ENCODE measurements at regions not wholly inside any gene's neighbourhood (a gene's known extent, or its start where the extent isn't known, plus 50 kb on each side); places are given as distances from the start of the nearest gene placed in this dataset.

DNA sequence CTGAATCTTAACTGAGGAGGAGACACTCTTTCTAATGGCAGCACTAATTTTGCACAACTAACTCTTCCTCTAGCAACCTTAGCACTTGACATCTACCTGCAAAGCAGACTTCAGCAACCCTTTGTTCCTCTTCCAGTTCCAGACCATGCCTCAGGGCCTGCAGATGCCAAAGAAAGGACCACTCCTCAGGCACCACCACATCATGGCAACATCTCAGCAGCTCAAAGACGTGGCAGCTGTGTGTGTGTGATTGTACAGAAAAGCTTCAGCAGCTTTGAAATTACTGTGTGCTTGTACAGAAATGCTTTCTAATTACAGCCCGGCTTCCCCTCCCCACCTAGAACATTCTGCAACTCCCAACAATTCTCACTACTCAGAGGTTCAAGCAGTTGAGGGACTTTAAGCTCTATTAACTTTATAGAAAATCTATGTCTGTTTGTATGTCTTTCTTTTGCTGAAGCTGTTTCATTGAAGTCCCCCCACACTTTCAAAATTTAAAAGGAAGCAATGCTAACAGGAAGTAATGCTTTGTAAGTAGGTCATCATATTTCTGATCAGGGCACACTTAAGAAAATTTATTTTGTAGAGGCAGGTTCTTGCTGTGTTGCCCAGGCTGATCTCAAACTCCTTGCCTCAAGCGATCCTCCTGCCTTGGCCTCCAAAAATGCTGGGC lies 115.2 kb downstream of the CD47 start:
- Histone ChIP-seq H3K36me3 (ENCODE audit: insufficient read depth, low read length) (no peaks in the 10 kb centered on the region), H3K79me2 (ENCODE audit: insufficient read depth, low read length) (no peaks in the 10 kb centered on the region), H3K27ac (ENCODE audit: low read depth, low read length) (no peak overlapping the region), H3K4me2 (ENCODE audit: insufficient read depth, low read length) (no peak overlapping the region), H3K4me1 (ENCODE audit: insufficient read depth, low read length) (no peaks in the 10 kb centered on the region), H3K27me3 (ENCODE audit: insufficient read depth, low read length) (no peaks in the 10 kb centered on the region), H4K20me1 (ENCODE audit: insufficient read depth, low read length) (no peaks in the 10 kb centered on the region), H3K4me3 (ENCODE audit: insufficient read depth, low read length) (no peak overlapping the region), H3K9me3 (ENCODE audit: low read depth, low read length) (no peaks in the 10 kb centered on the region), H2AFZ (ENCODE audit: low read length) (no peak overlapping the region)
- no peak for DNase-seq (ENCODE audit: insufficient read length, low spot score, missing footprints)
- TF ChIP-seq, protein P1, sequence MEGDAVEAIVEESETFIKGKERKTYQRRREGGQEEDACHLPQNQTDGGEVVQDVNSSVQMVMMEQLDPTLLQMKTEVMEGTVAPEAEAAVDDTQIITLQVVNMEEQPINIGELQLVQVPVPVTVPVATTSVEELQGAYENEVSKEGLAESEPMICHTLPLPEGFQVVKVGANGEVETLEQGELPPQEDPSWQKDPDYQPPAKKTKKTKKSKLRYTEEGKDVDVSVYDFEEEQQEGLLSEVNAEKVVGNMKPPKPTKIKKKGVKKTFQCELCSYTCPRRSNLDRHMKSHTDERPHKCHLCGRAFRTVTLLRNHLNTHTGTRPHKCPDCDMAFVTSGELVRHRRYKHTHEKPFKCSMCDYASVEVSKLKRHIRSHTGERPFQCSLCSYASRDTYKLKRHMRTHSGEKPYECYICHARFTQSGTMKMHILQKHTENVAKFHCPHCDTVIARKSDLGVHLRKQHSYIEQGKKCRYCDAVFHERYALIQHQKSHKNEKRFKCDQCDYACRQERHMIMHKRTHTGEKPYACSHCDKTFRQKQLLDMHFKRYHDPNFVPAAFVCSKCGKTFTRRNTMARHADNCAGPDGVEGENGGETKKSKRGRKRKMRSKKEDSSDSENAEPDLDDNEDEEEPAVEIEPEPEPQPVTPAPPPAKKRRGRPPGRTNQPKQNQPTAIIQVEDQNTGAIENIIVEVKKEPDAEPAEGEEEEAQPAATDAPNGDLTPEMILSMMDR (IDR thresholded peaks at IDR 0.05; ENCODE audit: extremely low read depth, low read depth, low read length) = no peak

DNA sequence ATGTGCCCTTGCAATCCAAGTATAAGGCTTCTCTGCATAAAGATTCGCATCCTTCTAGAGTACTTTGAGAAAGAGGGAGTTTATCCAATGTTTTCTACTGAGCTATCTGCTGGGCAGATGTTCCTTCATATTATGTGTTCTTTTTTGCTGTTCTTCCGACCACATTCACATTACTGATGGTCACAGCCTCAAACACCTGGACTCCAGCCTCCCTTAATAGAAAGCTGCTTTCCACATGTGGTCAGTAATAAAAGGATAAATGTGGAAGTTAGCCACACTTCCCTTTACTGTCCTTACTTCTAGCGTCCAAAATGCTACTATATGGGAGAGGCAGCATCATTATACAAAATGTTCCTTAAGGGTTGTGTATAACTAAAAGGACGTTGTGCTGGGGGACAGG lies 116.9 kb downstream of the CD47 start:
- DNase-seq (ENCODE audit: insufficient read length, low spot score, missing footprints) = no peak
- no peak overlapping the region for H3K4me3 ChIP-seq (ENCODE audit: insufficient read depth, low read length)
- no peaks in the 10 kb centered on the region for H3K27me3 ChIP-seq (ENCODE audit: insufficient read depth, low read length)
- H4K20me1 ChIP-seq (ENCODE audit: insufficient read depth, low read length) = no peaks in the 10 kb centered on the region
- H2AFZ ChIP-seq (ENCODE audit: low read length) = no peak overlapping the region
- H3K79me2 ChIP-seq (ENCODE audit: insufficient read depth, low read length) = no peaks in the 10 kb centered on the region
- TF ChIP-seq, protein P1 (IDR thresholded peaks at IDR 0.05; ENCODE audit: extremely low read depth, low read depth, low read length) = no peak
- H3K4me2 ChIP-seq (ENCODE audit: insufficient read depth, low read length) = no peak overlapping the region
- peaks cover 7% of the 10 kb centered on the region for H3K4me1 ChIP-seq (ENCODE audit: insufficient read depth, low read length)
- no peaks in the 10 kb centered on the region for H3K9me3 ChIP-seq (ENCODE audit: low read depth, low read length)
- H3K36me3 ChIP-seq (ENCODE audit: insufficient read depth, low read length) = no peaks in the 10 kb centered on the region
- no peak overlapping the region for H3K27ac ChIP-seq (ENCODE audit: low read depth, low read length)

DNA sequence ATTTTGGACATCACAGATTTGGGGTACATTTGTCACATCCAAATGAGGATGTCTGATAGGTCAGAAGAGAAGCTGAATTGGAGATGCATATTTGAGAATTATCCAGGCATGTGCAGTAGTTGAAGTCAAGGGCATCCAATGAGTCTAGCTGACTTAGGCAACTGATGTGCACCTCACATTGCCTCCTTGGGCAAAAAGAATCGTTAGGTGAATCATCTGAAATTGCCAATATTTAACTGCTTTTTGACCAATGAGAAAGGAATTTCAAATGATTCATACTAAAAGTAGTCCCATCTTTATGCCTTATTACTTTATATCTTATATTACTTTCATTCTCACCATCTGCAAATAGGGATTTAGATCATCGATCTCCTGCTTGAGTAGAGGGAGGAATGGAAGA lies 117.7 kb downstream of the CD47 start:
- no peaks in the 10 kb centered on the region for H3K27me3 ChIP-seq (ENCODE audit: insufficient read depth, low read length)
- H3K36me3 ChIP-seq (ENCODE audit: insufficient read depth, low read length) = no peaks in the 10 kb centered on the region
- no peaks in the 10 kb centered on the region for H3K79me2 ChIP-seq (ENCODE audit: insufficient read depth, low read length)
- TF ChIP-seq, protein P1 (IDR thresholded peaks at IDR 0.05; ENCODE audit: extremely low read depth, low read depth, low read length) = no peak
- H3K27ac ChIP-seq (ENCODE audit: low read depth, low read length) = no peak overlapping the region
- no peak overlapping the region for H3K4me3 ChIP-seq (ENCODE audit: insufficient read depth, low read length)
- DNase-seq (ENCODE audit: insufficient read length, low spot score, missing footprints) = no peak
- no peak overlapping the region for H3K4me2 ChIP-seq (ENCODE audit: insufficient read depth, low read length)
- H4K20me1 ChIP-seq (ENCODE audit: insufficient read depth, low read length) = no peaks in the 10 kb centered on the region
- peaks cover 7% of the 10 kb centered on the region for H3K4me1 ChIP-seq (ENCODE audit: insufficient read depth, low read length)
- H3K9me3 ChIP-seq (ENCODE audit: low read depth, low read length) = no peaks in the 10 kb centered on the region
- H2AFZ ChIP-seq (ENCODE audit: low read length) = no peak overlapping the region

DNA sequence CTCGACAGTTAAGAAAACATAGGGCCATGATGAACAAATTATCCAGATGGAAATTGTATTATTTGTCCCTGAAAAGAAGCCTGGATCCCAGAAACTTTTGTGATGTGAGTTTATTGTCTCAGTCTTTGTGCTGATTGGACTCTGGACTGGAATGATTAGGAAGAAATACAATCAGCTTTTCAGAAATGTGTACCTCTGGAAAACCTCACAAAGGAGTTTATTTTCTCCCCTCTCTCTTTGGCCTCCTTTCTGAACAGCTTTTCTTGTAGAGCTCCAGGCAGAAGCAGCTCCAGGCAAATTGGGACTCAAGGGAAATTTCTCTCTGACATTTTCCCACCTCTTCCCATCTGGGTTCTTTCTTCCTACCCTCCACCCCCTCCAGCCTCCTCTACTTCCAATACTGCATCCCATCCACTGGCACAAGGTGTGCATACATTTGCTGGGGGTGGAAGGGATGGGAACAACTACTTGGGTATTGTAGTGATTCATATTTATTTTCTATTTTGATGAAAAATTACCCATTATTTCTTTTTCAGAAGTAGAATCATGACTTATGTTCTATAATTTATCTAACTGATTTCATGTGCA lies 119.7 kb downstream of the CD47 start:
- Histone ChIP-seq H3K27me3 (ENCODE audit: insufficient read depth, low read length) (no peaks in the 10 kb centered on the region), H3K36me3 (ENCODE audit: insufficient read depth, low read length) (no peaks in the 10 kb centered on the region), H4K20me1 (ENCODE audit: insufficient read depth, low read length) (no peaks in the 10 kb centered on the region), H3K27ac (ENCODE audit: low read depth, low read length) (no peak overlapping the region), H3K4me2 (ENCODE audit: insufficient read depth, low read length) (no peak overlapping the region), H3K79me2 (ENCODE audit: insufficient read depth, low read length) (no peaks in the 10 kb centered on the region), H3K4me3 (ENCODE audit: insufficient read depth, low read length) (no peak overlapping the region), H2AFZ (ENCODE audit: low read length) (no peak overlapping the region), H3K9me3 (ENCODE audit: low read depth, low read length) (no peaks in the 10 kb centered on the region), H3K4me1 (ENCODE audit: insufficient read depth, low read length) (peaks cover 7% of the 10 kb centered on the region)
- DNase-seq (ENCODE audit: insufficient read length, low spot score, missing footprints) = no peak
- TF ChIP-seq, protein P1 (IDR thresholded peaks at IDR 0.05; ENCODE audit: extremely low read depth, low read depth, low read length) = no peak

All from osteoblast (primary cell).